ENCODE measurements at regions not wholly inside any gene's neighbourhood (a gene's known extent, or its start where the extent isn't known, plus 50 kb on each side); places are given as distances from the start of the nearest gene placed in this dataset.

DNA sequence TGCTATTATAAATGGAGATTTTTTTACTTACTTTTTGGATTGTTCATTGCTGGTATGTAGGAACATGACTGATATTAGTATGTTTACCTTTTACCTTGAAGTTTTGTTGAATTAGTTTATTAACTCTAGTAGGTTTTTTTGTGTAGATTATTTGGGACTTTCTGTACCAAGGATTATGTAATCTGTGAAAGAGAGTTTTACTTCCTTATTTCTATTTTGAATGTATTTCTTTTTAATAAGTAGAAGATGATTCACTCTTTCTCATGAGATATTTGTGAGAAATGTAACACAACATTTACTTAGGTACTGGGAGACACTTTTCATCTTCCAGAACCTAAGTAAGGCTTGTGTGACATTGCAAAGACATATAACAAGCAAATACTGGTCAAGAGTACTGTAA is 473.9 kb upstream of the HS3ST5 start:
- H2AFZ ChIP-seq (ENCODE audit: control insufficient read depth, low read depth, low read length) = no peak overlapping the region
- no peaks in the 10 kb centered on the region for H3K79me2 ChIP-seq (ENCODE audit: control insufficient read depth, insufficient read depth, low read length)
- H3K9ac ChIP-seq (ENCODE audit: control insufficient read depth, insufficient read depth, low read length) = no peak overlapping the region
- H3K27ac ChIP-seq (ENCODE audit: control insufficient read depth, insufficient read depth) = no peak overlapping the region
- CTCF ChIA-PET = interaction anchor here (1.6 kb wide), 1 partner anchor 10 kb away, joined by 5 read pairs; no protein-coding TSS in a partner anchor
- DNase-seq (ENCODE audit: low read depth, low spot score) = no peak
- TF ChIP-seq MTA2 (IDR thresholded peaks at IDR 0.05; ENCODE audit: low read depth) = 0 out of 2 replicates have a peak, but pooled peaks have one; percentile 47
- TF ChIP-seq CHD2 (IDR thresholded peaks at IDR 0.05; ENCODE audit: borderline replicate concordance, low read depth, low read length) = no peak
- no peak for TF ChIP-seq IRF4 (IDR thresholded peaks at IDR 0.05; ENCODE audit: low read depth, low read length)
- peak; percentile 55; the same call in 1 of the 2 replicates for TF ChIP-seq NFIC (IDR thresholded peaks at IDR 0.05; ENCODE audit: low read depth, low read length)
- TF ChIP-seq, protein P1, sequence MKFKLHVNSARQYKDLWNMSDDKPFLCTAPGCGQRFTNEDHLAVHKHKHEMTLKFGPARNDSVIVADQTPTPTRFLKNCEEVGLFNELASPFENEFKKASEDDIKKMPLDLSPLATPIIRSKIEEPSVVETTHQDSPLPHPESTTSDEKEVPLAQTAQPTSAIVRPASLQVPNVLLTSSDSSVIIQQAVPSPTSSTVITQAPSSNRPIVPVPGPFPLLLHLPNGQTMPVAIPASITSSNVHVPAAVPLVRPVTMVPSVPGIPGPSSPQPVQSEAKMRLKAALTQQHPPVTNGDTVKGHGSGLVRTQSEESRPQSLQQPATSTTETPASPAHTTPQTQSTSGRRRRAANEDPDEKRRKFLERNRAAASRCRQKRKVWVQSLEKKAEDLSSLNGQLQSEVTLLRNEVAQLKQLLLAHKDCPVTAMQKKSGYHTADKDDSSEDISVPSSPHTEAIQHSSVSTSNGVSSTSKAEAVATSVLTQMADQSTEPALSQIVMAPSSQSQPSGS (IDR thresholded peaks at IDR 0.05; ENCODE audit: low read length) = peak; percentile 39; the same call in 1 of the 2 replicates
- TF ChIP-seq NBN (IDR thresholded peaks at IDR 0.05) = no peak
- TF ChIP-seq RAD51 (IDR thresholded peaks at IDR 0.05) = no peak
- no peak for TF ChIP-seq CBX3 (IDR thresholded peaks at IDR 0.05; ENCODE audit: borderline replicate concordance, low read depth)
- 0 out of 2 replicates have a peak, but pooled peaks have one; percentile 9 for TF ChIP-seq CREM (IDR thresholded peaks at IDR 0.05; ENCODE audit: low read depth)
- TF ChIP-seq JUND (IDR thresholded peaks at IDR 0.05; ENCODE audit: low read depth, low read length) = no peak
- peak; percentile 13 for TF ChIP-seq MEF2B (IDR thresholded peaks at IDR 0.05; ENCODE audit: partially characterized antibody, poor library complexity, severe bottlenecking)
- TF ChIP-seq, protein P2, sequence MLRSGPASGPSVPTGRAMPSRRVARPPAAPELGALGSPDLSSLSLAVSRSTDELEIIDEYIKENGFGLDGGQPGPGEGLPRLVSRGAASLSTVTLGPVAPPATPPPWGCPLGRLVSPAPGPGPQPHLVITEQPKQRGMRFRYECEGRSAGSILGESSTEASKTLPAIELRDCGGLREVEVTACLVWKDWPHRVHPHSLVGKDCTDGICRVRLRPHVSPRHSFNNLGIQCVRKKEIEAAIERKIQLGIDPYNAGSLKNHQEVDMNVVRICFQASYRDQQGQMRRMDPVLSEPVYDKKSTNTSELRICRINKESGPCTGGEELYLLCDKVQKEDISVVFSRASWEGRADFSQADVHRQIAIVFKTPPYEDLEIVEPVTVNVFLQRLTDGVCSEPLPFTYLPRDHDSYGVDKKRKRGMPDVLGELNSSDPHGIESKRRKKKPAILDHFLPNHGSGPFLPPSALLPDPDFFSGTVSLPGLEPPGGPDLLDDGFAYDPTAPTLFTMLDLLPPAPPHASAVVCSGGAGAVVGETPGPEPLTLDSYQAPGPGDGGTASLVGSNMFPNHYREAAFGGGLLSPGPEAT (IDR thresholded peaks at IDR 0.05; ENCODE audit: low read depth) = peak; percentile 60; the same call in 1 of the 2 replicates
- TF ChIP-seq JUNB (IDR thresholded peaks at IDR 0.05) = peak; percentile 49; the same call in 1 of the 2 replicates
- no peak for TF ChIP-seq PAX8 (IDR thresholded peaks at IDR 0.05)
- peak; percentile 83 for TF ChIP-seq ATF7 (IDR thresholded peaks at IDR 0.05; ENCODE audit: low read depth)
- RAD21 ChIA-PET (ENCODE audit: unreplicated experiment) = interaction anchor here (0.9 kb wide), 1 partner anchor 38 kb away, joined by 3 read pairs; no protein-coding TSS in a partner anchor
- peak; percentile 79 for ATAC-seq
- H3K4me2 ChIP-seq (ENCODE audit: control insufficient read depth, insufficient read depth) = no peak overlapping the region
- POLR2A ChIA-PET = no interaction called here
- in situ Hi-C loops (cut with MboI) = no loop called here
- no peaks in the 10 kb centered on the region for H4K20me1 ChIP-seq (ENCODE audit: control insufficient read depth, insufficient read depth)
- FAIRE-seq = no peak
- H3K4me3 ChIP-seq = no peak overlapping the region
- intact Hi-C loops (cut with micrococcal nuclease; ENCODE audit: unreplicated experiment) = no loop called here
- SMC1A ChIA-PET (ENCODE audit: uncharacterized antibody, unreplicated experiment) = interaction anchor here (1.4 kb wide), 1 partner anchor 29 kb away, joined by 3 read pairs; no protein-coding TSS in a partner anchor
- H3K4me1 ChIP-seq (ENCODE audit: control insufficient read depth, insufficient read depth, low read length) = no peaks in the 10 kb centered on the region
- H3K27me3 ChIP-seq (replicated peaks in 1 of 2; ENCODE audit: control insufficient read depth in 2 of 2, insufficient read depth in 2 of 2, low read length in 1 of 2) = no peaks in the 10 kb centered on the region
- H3K36me3 ChIP-seq (ENCODE audit: control insufficient read depth in 2 of 2, insufficient read depth in 2 of 2, low read length in 1 of 2) = no peaks in the 10 kb centered on the region
- no peaks in the 10 kb centered on the region for H3K9me3 ChIP-seq (replicated peaks; ENCODE audit: control insufficient read depth, insufficient read depth, low read length)
- BruUV-seq (replicated peaks) = no TSS peak
